Dendritic cell treated with granulocyte-macrophage colony-stimulating factor and Interleukin-4, amounts not matched to agents 40 ng/mL and 50 ng/mL, for 4 days (primary cell): ENCODE measurements at regions not wholly inside any gene's neighbourhood (a gene's known extent, or its start where the extent isn't known, plus 50 kb on each side); places are given as distances from the start of the nearest gene placed in this dataset.

Source experiments
- H3K27ac Mint-ChIP-seq: one replicate; pipeline ENCODE4 v1.8.0; 2022; ENCODE audit warnings: mild to moderate bottlenecking, mixed read lengths
- H3K27me3 Mint-ChIP-seq: one replicate; pipeline ENCODE4 v1.8.0; 2022; ENCODE audit warnings: mild to moderate bottlenecking, mixed read lengths
- H3K36me3 Mint-ChIP-seq: one replicate; pipeline ENCODE4 v1.8.0; 2022; ENCODE audit warnings: low read depth, mixed read lengths
- H3K4me1 Mint-ChIP-seq: one replicate; pipeline ENCODE4 v1.8.0; 2022; ENCODE audit warnings: low read depth, mixed read lengths
- H3K4me3 Mint-ChIP-seq: one replicate; pipeline ENCODE4 v1.8.0; 2022; ENCODE audit warnings: mild to moderate bottlenecking, moderate library complexity, mixed read lengths
- H3K9me3 Mint-ChIP-seq: one replicate; pipeline ENCODE4 v1.8.0; 2022; ENCODE audit warnings: mixed read lengths
- intact Hi-C: fragments of 100-400 bp; cut with micrococcal nuclease; formaldehyde crosslinking; loops from one replicate; pipeline ENCODE4 v1.15.0; 2022

DNA sequence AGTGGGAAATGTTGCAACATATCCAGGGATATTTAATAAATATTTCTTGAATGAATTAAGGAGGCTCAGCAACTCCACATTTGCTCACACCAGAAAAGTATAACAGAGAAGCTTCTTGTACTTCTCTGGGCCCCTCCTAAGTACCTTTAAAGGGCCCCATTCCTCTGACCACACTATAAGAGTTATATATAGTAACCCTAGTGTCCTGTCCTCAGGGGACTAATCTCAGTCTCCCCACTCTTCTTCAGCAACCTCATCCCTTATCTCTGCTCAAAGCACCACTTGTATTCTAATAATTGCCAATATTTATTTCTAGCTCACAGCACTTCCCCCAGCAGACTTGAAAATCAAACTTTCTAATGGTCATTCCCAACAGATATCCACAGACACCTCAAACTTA, 237.1 kb downstream of the GXYLT1 start:
- Mint-ChIP-seq H3K27me3 (peaks cover 2% of the 10 kb centered on the region), H3K4me1 (peaks cover 12% of the 10 kb centered on the region), H3K4me3 (no peak overlapping the region), H3K27ac (no peak overlapping the region), H3K9me3 (no peaks in the 10 kb centered on the region), H3K36me3 (no peaks in the 10 kb centered on the region)
- intact Hi-C loops: no loop called here

DNA sequence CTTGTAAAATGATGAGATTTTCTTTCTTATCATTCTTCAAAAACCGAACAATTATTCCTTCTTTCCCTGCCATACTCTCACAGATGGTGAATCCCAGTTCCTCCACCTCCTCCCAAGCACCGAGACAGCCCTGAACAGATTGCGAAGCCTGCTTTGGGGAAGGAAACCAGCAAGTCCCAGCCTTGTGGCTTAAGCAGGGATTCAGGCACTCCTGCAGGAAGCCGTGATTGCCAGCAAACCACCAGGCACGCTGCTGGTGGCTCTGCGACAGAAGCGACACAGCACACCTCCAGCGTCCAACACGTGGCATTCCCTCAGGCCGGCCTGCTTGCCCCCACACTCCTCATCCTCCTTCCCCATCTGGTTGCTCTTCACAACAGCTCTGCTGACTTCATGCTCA, 237.7 kb downstream of the GXYLT1 start:
- no peak overlapping the region for H3K27ac Mint-ChIP-seq
- H3K4me1 Mint-ChIP-seq: peaks cover 12% of the 10 kb centered on the region
- intact Hi-C loops: no loop called here

DNA sequence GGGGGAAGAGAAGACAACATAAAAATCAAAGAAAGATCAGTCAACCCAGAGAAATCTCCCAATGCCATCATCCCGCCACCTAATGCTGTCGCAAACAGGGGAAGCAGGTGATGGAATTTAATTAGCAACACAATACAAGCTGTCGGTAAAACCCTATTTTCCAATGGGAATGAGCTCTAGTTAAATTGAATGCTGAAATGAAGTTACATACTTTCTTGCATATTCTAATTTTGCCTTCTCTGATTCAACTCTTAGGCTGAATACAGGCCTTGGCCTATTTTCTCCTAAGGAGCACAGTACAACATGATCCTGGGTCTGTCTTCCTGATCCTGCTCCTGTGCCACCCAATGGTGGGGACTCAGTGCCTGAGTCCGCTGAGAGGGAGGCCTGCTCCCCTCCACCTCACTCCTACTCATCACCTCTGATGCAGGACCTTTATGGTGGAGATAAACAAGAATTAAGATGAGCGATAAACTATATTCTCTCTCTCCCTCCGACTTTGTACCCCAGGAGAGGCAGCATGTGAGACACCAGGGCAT, 238.8 kb downstream of the GXYLT1 start:
- no peak overlapping the region for H3K27ac Mint-ChIP-seq
- intact Hi-C loops: no loop called here
- H3K4me3 Mint-ChIP-seq: no peak overlapping the region
- H3K4me1 Mint-ChIP-seq: peaks cover 12% of the 10 kb centered on the region
- no peaks in the 10 kb centered on the region for H3K9me3 Mint-ChIP-seq
- H3K27me3 Mint-ChIP-seq: peaks cover 2% of the 10 kb centered on the region
- H3K36me3 Mint-ChIP-seq: no peaks in the 10 kb centered on the region

More for the DNA sequence above, 237.7 kb downstream of the GXYLT1 start:
- Mint-ChIP-seq H3K36me3 (no peaks in the 10 kb centered on the region), H3K4me3 (no peak overlapping the region), H3K27me3 (peaks cover 2% of the 10 kb centered on the region), H3K9me3 (no peaks in the 10 kb centered on the region)

DNA sequence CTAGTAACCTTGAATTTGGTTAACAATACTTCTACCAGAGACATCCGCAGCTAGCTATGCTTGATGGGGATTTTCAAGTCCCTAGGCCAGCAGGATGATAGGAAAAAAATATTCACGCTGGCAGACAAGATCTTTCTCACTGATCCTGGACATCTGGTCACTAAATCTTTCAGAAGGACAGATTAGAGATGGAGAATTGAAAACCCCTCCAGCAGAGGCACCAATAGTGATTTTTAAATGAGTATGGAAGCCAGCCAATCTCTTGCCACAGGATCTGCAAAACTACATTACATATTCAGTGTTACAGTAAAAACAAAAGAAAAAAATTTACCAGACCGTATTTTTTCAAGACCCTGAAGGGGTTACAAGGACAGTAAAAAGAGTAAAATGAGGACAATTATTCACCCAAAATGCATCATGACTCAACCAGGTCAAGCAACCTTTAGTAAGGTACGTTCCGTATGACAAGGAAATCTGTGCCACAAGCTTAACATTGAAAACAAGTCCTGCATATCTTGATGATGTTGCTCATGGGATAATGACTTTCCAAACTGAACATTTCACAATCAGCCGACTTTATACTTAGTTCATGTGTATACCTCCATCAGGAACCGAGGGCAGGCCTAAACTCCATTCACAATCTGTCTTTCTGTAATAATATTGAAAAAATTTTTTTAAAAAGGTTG, 239.5 kb downstream of the GXYLT1 start:
- intact Hi-C loops: no loop called here
- Mint-ChIP-seq H3K27me3 (peaks cover 2% of the 10 kb centered on the region), H3K9me3 (no peaks in the 10 kb centered on the region), H3K27ac (no peak overlapping the region), H3K4me3 (no peak overlapping the region), H3K4me1 (peaks cover 12% of the 10 kb centered on the region), H3K36me3 (no peaks in the 10 kb centered on the region)

DNA sequence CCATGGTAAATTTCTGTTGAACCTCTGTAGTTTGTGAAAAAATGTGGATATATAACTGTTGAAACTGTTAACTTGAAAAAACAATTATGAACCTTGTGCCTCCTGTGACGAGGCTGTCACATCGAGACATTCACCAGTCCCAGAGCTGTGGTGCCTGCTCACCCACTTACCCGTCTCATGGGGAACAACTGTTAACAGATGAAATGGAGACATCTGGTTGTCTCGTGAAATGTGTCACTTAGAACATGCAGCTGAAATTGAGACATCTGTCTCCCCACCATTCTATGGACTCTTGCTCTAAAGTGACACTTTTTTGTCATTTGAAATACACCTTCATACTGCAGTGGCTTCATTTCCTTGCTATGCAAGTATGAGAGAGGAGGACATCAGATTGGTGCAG, 240.6 kb downstream of the GXYLT1 start:
- no peaks in the 10 kb centered on the region for H3K36me3 Mint-ChIP-seq
- intact Hi-C loops: no loop called here
- H3K4me1 Mint-ChIP-seq: peaks cover 12% of the 10 kb centered on the region
- peaks cover 2% of the 10 kb centered on the region for H3K27me3 Mint-ChIP-seq
- H3K9me3 Mint-ChIP-seq: no peaks in the 10 kb centered on the region
- no peak overlapping the region for H3K4me3 Mint-ChIP-seq
- H3K27ac Mint-ChIP-seq: no peak overlapping the region

DNA sequence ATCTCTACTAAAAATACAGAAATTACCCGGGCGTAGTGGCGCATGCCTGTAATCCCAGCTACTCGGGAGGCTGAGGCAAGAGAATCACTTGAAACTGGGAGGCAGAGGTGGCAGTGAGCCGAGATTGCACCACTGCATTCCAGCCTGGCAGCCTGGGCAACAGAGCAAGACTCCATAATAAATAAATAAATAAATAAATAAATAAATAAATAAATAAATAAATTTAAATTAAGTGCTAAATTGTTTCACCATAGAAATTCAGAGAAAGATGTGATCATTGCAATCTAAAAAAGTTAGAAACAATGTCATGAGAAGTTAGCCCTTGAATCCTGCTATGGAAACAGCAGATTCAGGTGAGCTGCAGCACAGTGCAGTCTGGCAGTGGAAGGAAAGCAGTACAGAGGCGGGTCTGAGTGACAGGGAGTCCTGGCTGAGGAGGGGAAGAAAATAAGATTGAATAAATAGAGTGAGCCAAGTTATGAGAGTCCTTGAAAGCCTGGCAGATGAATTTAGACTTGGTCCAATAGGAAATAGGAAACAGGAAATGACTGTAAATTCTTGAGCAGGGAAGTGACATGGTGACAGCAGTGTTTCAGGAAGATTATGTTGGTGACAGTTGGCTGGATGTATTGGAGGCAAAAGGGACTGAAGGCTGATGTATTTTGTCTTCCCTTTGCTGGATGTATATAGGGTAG, 241.5 kb downstream of the GXYLT1 start:
- intact Hi-C loops: no loop called here
- no peaks in the 10 kb centered on the region for H3K36me3 Mint-ChIP-seq
- H3K4me3 Mint-ChIP-seq: no peak overlapping the region
- peaks cover 2% of the 10 kb centered on the region for H3K27me3 Mint-ChIP-seq
- no peaks in the 10 kb centered on the region for H3K9me3 Mint-ChIP-seq
- no peak overlapping the region for H3K27ac Mint-ChIP-seq
- H3K4me1 Mint-ChIP-seq: peaks cover 9% of the 10 kb centered on the region

DNA sequence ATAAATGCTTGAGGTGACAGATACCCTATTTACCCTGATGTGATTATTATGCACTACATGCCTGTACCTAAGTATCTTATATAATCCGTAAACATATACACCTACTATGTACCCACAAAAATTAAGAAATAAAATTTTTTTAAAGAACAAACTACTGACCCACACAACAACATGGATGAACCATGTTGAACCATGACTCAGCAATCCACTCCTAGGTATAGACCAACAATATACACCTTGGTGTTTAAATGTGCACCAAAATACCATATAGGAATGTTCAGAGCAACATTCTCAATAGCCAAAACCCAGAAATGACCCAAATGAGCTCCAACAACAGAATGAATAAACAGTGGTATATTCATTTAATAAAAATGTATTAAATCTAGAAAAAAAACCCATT, 245.1 kb downstream of the GXYLT1 start:
- Mint-ChIP-seq H3K4me3 (no peak overlapping the region), H3K9me3 (peaks cover 8% of the 10 kb centered on the region), H3K36me3 (no peaks in the 10 kb centered on the region), H3K27ac (no peak overlapping the region), H3K27me3 (no peaks in the 10 kb centered on the region), H3K4me1 (no peaks in the 10 kb centered on the region)
- intact Hi-C loops: no loop called here

DNA sequence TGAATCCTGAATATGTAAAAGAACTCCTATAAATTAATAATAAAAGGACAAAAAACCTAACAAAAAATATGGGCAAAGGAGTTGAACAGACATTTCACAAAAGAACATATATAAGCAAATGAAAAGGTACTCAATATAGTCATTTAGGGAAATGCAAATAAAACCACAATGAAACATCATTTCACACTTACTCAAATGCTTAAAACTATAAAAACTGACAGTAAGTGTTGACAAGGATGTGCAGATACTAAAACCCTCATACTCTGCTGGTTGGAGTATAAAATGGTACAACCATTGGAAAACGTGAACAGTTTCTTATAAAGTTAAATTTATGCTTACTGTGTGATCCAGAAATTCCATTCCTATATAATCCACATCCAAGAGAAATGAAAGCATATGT, 247.1 kb downstream of the GXYLT1 start:
- H3K36me3 Mint-ChIP-seq: no peaks in the 10 kb centered on the region
- intact Hi-C loops: no loop called here
- no peaks in the 10 kb centered on the region for H3K4me1 Mint-ChIP-seq
- H3K9me3 Mint-ChIP-seq: peaks cover 8% of the 10 kb centered on the region
- H3K4me3 Mint-ChIP-seq: no peak overlapping the region
- no peaks in the 10 kb centered on the region for H3K27me3 Mint-ChIP-seq
- no peak overlapping the region for H3K27ac Mint-ChIP-seq

DNA sequence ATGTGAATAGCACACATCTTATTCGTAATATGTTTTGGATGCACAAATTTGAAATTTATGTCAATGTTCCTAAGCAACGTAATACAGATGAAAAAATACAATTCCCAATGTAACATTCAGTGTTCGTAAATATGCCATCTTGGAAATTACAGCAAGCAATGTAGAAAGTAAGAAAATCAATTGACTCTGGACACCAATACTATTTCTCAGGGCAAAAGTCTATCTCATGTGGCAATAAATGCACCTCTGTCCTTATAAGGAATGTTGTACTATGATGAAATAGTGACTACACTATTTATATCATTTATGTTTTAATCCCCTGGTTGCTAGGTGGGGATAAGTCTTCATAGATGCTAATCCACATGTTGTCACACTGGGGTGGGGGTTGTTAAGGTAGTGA, 251.2 kb downstream of the GXYLT1 start:
- intact Hi-C loops: no loop called here
- Mint-ChIP-seq H3K27me3 (no peaks in the 10 kb centered on the region), H3K27ac (no peak overlapping the region), H3K4me3 (no peak overlapping the region), H3K9me3 (peaks cover 8% of the 10 kb centered on the region), H3K4me1 (no peaks in the 10 kb centered on the region), H3K36me3 (no peaks in the 10 kb centered on the region)

DNA sequence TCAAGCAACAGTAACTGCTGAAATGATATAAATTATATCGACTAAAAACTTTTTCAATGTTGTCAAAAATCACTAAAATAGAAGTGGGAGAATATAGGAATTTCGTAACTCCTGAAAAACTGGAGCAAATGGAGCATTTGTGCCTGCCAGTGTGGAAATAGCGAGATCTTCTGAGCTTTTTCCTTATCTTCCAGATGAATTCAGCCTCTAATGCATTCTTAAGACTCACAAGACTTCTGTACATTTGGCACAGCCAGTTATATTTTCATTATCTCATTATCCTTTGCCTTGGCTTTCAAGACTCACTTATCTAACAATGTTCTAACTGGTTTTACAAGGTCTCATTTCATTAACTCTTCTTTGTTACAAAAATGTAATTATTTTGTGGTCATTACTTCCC, 252.4 kb downstream of the GXYLT1 start:
- Mint-ChIP-seq H3K4me1 (no peaks in the 10 kb centered on the region), H3K36me3 (no peaks in the 10 kb centered on the region), H3K27ac (no peak overlapping the region), H3K27me3 (no peaks in the 10 kb centered on the region), H3K9me3 (peaks cover 8% of the 10 kb centered on the region), H3K4me3 (no peak overlapping the region)
- intact Hi-C loops: no loop called here

DNA sequence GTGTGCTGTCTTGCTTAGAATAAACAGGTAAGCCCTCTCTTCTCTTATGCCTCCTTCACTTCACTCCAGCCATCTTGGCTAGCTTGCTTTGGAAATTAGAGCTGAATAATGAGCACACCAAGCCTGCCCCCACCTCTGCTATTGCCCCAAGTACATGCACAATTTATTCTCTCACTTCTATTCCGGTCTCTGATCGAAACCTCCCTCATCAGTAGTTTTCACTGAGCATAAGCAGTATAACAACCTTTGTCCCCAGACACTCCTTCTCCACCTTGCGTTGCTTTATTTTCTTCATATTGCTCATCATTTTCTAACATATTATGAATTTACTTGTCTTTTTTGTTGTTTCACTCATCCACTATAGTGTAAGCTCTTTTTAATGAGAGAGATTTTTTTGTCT, 253.4 kb downstream of the GXYLT1 start:
- Mint-ChIP-seq H3K4me3 (no peak overlapping the region), H3K36me3 (no peaks in the 10 kb centered on the region), H3K27ac (no peak overlapping the region), H3K27me3 (no peaks in the 10 kb centered on the region), H3K9me3 (peaks cover 3% of the 10 kb centered on the region), H3K4me1 (no peaks in the 10 kb centered on the region)
- intact Hi-C loops: no loop called here

DNA sequence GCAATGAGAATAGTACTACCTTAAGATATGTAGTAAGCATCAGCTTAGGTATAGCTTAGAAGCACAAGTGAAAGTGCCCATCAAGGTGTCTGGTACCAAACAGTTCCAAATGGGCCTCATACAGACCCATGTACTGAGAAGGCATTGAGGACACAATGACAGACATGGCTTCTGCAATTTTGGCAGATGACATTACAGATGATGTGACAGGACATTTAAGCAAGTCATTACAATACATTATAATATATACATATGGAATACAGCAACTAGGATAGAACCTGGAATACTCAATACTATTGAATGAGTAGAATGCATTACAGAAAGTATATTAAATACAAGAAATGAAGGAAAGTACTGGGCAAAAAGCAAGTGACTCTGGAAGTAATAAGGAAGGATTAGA, 256.4 kb downstream of the GXYLT1 start:
- Mint-ChIP-seq H3K36me3 (no peaks in the 10 kb centered on the region), H3K9me3 (no peaks in the 10 kb centered on the region)
- intact Hi-C loops: no loop called here

DNA sequence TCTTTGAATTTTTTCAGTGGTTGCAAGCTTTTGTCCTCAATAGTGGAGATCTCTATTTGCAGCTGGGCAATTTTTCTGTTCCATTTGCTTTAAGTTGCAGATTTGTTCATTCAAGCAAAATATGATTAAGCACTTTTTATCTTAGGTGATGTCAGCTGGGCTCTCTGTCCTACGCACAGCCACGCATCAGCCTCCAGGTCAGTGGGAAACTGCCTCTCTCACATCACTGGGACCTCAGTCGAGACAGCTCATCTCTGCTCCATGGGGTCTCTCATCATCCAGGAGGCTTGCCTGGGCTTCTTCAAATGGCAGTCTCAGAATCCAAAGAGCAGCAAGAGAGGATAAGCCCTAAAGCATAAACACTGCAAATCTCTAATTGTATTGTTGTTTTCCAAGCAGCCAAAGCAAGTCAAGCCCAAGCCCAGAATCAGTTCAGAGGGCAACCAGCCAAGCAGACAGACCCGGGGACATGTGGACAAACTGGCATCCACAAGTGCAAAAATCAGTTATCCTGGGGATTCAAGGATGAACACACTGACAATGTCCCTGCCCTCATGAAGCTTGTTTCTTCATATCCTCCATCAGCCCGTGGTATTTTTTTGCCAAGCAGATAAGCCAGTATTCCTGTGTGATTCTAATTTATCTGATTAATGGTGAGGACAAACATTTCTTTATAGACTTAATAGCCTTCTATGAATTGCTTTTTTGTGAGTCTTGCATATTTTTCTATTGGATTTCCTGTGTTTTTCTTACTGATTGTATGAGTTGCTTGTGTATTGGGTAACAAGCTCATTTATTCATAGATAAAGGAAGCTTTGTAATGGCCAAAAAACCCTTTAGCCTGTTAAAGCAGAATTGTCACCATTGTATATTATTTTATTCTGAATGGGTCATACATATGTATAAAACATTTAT, 262.5 kb downstream of the GXYLT1 start:
- intact Hi-C loops: no loop called here
- Mint-ChIP-seq H3K9me3 (peaks cover 13% of the 10 kb centered on the region), H3K4me3 (no peak overlapping the region), H3K36me3 (no peaks in the 10 kb centered on the region), H3K4me1 (no peaks in the 10 kb centered on the region), H3K27me3 (no peaks in the 10 kb centered on the region), H3K27ac (no peak overlapping the region)

More for the DNA sequence above, 256.4 kb downstream of the GXYLT1 start:
- Mint-ChIP-seq H3K4me1 (no peaks in the 10 kb centered on the region), H3K27me3 (no peaks in the 10 kb centered on the region), H3K27ac (no peak overlapping the region), H3K4me3 (no peak overlapping the region)

DNA sequence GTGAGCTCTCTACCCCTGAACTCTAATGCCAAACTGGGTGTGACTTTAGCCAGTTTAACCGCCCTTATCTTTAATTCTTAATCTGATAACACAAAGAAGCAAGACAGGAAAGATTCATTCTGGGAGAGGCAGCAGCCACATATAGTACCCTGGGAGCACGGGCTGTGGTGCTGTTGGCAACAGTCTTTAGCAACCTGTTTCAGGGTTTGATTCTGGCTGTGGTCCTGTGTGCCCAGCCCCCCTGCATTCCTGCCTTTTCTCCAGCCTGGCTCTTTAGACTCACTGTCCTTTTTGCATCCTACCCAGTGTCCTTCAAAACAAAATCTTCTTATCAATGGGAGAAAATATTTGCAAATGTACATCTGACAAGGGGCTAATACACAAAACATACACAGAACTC, 275.2 kb downstream of the GXYLT1 start:
- intact Hi-C loops: no loop called here
- Mint-ChIP-seq H3K4me1 (no peaks in the 10 kb centered on the region), H3K9me3 (peaks cover 37% of the 10 kb centered on the region), H3K4me3 (no peak overlapping the region), H3K36me3 (no peaks in the 10 kb centered on the region), H3K27me3 (no peaks in the 10 kb centered on the region), H3K27ac (no peak overlapping the region)
